GM12891 (cell line): ENCODE measurements at regions not wholly inside any gene's neighbourhood (a gene's known extent, or its start where the extent isn't known, plus 50 kb on each side); places are given as distances from the start of the nearest gene placed in this dataset.

Experiments
- DNase-seq: peaks from one replicate; pipeline ENCODE4 v3.0.0; 2011; ENCODE audit warnings: low spot score; ENCODE audit not compliant: insufficient read length
- FAIRE-seq: peaks from 2 replicates; lab custom pipeline; 2011; peaks lifted over from hg19 to GRCh38; lab: Jason Lieb, UNC
- PAX5 ChIP-seq: IDR thresholded peaks from 2 replicates; pipeline ENCODE4 v1.6.1; 2011; ENCODE audit warnings: low read length, moderate library complexity, mild to moderate bottlenecking; ENCODE audit not compliant: insufficient read depth, severe bottlenecking
- POLR2A ChIP-seq: IDR thresholded peaks from 2 replicates; pipeline ENCODE4 v1.6.1; 2011; ENCODE audit warnings: low read depth, low read length, control low read depth
- POLR2AphosphoS5 ChIP-seq: IDR thresholded peaks from 2 replicates; pipeline ENCODE4 v1.6.1; 2011; ENCODE audit warnings: low read depth, low read length, control low read depth
- POU2F2 ChIP-seq: IDR thresholded peaks from 2 replicates; pipeline ENCODE4 v1.6.1; 2011; ENCODE audit warnings: low read depth, mild to moderate bottlenecking, control low read depth, low read length, moderate library complexity
- SPI1 ChIP-seq: IDR thresholded peaks from 2 replicates; pipeline ENCODE4 v1.6.1; 2011; ENCODE audit warnings: low read depth, low read length, control low read depth
- TAF1 ChIP-seq: IDR thresholded peaks from 2 replicates; pipeline ENCODE4 v1.6.1; 2011; ENCODE audit warnings: low read depth, low read length, control low read depth

- TF ChIP-seq SPI1 (no peak), TAF1 (no peak)
- no peak for DNase-seq
- FAIRE-seq, result no peak
Observed at GRCh38 chr4:189784651-189785050, 156.0 kb upstream of the FRG1 start.

DNA sequence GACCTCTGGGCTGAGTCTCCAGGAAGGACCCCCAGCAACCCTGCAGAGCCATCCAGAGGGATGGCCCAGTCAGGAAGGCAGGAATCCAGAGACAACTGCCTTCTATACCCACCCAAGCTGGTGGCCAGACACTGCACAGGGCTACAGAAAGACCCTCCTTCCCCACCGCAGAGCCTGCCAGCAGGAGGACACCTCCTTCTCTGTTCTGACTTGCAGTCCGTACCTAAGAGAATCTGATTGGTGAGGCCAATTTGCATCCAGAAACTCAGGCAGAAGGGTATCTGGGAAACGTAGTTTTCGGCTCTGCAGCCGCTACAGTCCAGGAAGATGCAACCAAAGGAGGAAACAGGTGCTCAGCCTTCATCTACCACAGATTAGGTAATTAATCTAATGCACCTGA is 155.4 kb upstream of the FRG1 start:
- no peak for DNase-seq
- no peak for FAIRE-seq
- TF ChIP-seq SPI1, result no peak
- TF ChIP-seq TAF1, result no peak
- no peak for TF ChIP-seq PAX5
- TF ChIP-seq POU2F2, result no peak
- no peak for TF ChIP-seq POLR2AphosphoS5
- TF ChIP-seq POLR2A, result no peak

DNA sequence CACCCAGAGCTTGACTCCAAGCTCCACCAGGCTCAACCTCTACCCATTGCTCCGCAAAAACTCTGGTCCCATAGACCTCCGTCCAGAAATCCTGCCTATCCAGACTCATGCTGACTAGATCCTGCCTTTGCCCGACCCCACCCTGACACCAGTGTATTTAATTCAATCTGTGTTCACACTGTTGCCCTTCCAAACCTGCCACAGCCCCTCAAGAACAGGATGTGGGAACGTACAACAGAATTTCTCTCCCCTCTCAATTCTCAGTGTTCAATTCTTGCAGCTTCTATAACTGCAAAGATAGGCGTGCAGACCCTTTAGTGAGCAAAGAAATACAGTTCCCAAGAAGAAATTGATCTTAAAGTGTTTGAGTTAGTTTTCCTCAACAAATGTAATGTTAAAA is 154.2 kb upstream of the FRG1 start:
- FAIRE-seq (no peak), DNase-seq (no peak)
- TF ChIP-seq POLR2AphosphoS5, result no peak
- TF ChIP-seq SPI1, result no peak
- TF ChIP-seq POU2F2, result no peak
- TF ChIP-seq TAF1, result no peak
- TF ChIP-seq PAX5, result no peak
- no peak for TF ChIP-seq POLR2A

DNA sequence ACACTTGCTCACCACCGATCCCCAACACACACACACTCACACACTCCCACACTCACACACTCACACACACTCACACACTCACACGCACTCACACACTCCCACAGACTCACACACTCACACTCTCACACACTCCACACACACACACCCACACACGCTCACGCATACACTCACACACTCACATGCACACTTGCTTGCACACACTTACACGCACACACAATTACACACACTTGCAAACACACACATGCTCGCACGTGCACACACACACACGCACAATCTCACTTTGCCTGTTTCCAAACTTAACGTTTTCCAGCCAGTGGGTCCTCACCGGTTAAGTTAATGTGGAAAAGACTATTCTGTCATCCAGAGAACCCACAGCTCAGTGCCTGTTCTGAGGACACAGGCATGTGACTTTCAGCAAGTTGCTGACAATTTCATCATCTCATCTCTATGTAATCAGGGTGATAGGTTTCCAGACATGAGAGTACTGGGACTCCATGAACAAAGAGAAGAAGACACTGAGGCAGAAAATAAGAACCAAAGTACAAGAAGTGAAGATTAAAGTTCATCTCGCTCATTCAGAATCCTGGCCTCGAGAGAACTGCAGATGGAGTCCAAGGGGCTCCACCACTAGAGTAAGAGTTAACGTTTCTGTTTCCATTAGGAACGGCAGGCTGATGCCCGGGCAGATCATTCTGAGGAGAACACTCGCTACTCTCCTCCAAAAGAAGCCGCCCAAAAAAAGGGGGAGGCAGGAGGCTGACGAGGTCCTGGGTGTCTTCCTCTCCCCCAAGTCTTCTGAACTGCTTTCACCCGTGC is 153.2 kb upstream of the FRG1 start:
- TF ChIP-seq POLR2AphosphoS5 (no peak), SPI1 (no peak), POU2F2 (no peak), POLR2A (no peak), TAF1 (no peak), PAX5 (no peak)
- no peak for DNase-seq
- FAIRE-seq, result no peak

DNA sequence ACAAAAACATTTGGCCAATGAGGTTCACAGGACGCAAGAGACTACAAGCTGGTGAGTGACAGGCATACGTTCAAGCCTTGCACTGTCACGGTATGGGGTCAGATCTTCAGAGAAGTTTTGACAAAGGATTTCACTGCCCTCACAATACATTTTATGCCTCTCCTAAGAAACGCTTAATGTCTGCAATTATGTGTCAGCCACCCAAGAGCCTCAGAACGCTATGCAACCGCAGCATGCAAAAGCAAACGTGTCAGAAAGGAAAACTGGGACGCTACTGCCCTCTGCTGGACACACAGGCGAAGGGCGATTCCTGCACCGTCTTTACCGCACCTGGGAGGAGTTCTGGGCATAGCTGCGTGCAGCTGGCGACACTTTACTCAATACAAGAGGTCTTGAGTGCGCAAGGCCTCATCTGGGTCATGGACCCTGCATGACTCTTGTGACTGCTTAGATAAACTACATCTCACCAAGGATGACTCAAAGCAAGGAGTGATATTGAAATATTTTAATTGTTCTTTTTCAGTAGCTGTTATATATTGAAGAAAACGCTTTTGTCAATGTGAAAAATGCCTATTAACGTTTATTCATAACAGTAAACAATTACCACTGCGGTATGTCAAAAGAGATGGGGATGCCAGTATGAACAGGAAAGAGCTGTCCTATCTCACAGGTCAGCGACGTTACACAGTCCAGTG is 147.6 kb upstream of the FRG1 start:
- FAIRE-seq (peak; percentile 73), DNase-seq (peak; percentile 47)
- TF ChIP-seq TAF1 (no peak), POLR2AphosphoS5 (no peak), SPI1 (no peak), POU2F2 (peak; percentile 64; the same call in 1 of the 2 replicates), PAX5 (no peak), POLR2A (no peak)

DNA sequence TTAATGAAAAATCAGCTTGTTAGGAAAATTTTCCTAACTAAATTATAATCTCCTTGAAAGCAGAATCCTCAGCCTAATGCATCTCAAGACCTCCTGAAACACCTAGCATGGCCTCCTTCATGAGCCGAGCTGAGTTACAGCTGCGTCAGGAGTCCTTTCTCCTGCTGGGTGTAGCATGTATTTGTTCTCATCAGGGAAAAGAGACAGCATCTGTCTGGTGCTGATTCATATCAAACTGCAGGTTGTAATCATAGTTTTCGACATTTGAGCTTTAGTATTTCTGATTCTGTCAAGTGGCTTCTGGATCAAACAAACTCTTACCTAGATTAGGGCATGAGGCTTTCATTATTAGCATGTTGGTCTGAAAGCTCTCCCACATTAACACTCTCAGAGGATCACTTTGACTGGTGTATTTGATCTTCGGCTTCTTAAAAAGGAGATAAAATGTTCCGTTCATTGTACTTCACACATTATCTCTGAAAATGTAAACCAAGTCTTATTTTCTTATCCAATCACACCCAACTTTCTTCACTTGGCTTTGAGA is 140.1 kb upstream of the FRG1 start:
- TF ChIP-seq POLR2A, result no peak
- no peak for TF ChIP-seq PAX5
- TF ChIP-seq POU2F2, result no peak
- TF ChIP-seq SPI1, result no peak
- no peak for TF ChIP-seq TAF1
- TF ChIP-seq POLR2AphosphoS5, result no peak

DNA sequence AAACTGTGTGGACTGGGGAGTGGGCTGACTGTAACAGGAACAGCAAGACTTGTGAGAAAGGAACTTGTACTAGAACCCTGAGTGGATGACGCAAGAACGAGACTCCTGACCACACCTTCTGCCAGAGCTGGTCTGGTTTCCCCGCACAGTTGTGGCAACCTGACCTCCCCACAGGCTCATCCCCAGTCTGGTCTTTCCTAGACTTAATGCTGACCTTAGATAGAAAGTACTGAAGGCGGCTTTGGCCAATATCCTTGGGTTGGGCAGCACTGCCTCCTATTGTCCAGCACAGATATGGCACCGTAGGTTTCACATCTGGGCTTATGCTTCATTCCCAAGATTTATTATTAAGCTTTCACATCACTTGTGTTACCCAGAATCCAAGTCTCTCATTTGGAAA is 137.8 kb upstream of the FRG1 start:
- TF ChIP-seq PAX5 (no peak), TAF1 (no peak), POU2F2 (no peak), SPI1 (no peak)
- no peak for DNase-seq
- no peak for FAIRE-seq

More for the DNA sequence above, 140.1 kb upstream of the FRG1 start:
- DNase-seq (no peak), FAIRE-seq (no peak)

DNA sequence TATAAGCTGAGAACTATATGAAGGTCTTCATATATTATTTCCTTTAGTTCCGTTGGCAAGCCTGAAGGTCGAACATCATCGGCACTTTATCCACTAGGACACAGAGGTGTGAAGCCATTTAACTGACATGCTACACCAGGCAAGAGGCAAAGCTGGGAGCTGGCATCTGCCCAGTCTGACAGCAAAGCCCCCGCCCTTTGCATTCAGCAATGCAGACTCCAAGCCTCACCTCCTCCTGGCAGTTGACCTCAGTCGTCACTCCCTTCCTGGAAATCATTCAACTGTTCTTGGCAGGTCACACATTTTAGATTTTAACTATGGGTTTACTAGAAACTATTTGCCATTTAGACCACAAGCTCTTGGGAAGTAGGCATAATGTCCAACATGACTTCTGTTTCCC is 135.8 kb upstream of the FRG1 start:
- FAIRE-seq, result no peak
- no peak for DNase-seq
- TF ChIP-seq SPI1 (no peak), POU2F2 (no peak), POLR2A (no peak), POLR2AphosphoS5 (no peak), PAX5 (no peak), TAF1 (no peak)

GRCh38 chr4:189806506-189806905 is 134.2 kb upstream of the FRG1 start:
- FAIRE-seq (no peak), DNase-seq (no peak)
- TF ChIP-seq POLR2A (no peak), TAF1 (no peak), PAX5 (no peak)

DNA sequence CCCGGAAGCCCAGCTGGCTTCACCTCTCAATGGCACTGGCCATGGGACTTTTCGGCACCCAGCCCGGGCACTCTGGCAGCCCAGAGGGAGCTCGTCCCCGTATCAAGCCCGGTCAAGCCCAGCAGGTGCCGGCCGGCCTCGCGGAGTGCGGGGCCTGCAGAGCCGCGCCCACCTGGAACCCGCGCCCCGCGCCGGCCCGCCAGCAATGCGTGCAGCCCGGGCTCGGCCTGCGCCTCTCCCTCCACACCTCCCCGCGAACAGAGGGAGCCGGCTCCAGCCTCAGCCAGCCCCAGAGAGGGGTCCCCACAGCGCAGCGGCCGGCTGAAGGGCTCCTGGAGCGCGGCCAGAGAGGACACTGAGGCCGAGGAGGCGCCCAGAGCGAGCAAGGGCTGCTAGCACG is 133.6 kb upstream of the FRG1 start:
- TF ChIP-seq SPI1 (no peak), PAX5 (no peak)
- DNase-seq (no peak), FAIRE-seq (no peak)
